Right lobe of liver (tissue), 6 donors: ENCODE measurements at regions not wholly inside any gene's neighbourhood (a gene's known extent, or its start where the extent isn't known, plus 50 kb on each side); places are given as distances from the start of the nearest gene placed in this dataset.

Experiments used
- ATAC-seq, 4 donors: fragments of 200-7000 bp; cut with Tn5 transposase; one replicate each; pipeline ENCODE4 v1.9.1; 2020; ENCODE audit warnings: mild to moderate bottlenecking in 4 of 4, moderate library complexity in 4 of 4
- DNase-seq, 3 donors: peaks; one replicate each; pipeline ENCODE4 v3.0.0-alpha.2; 2020
- H3K27ac ChIP-seq, 3 donors: fragments of 200-600 bp; one replicate each; pipeline ENCODE4 v1.8.0; 2022
- H3K27me3 ChIP-seq, 2 donors: fragments of 200-600 bp; one replicate each; pipeline ENCODE4 v1.8.0; 2022
- H3K36me3 ChIP-seq, 4 donors: fragments of 200-600 bp; sonication (generic) in 1 of 4; one replicate each; pipeline versions ENCODE4 v1.5.1 to v1.8.0; 2017 to 2022; ENCODE audit warnings: control low read depth in 1 of 4
- H3K4me1 ChIP-seq, 4 donors: fragments of 200-600 bp; sonication (generic) in 1 of 4; one replicate each; pipeline versions ENCODE4 v1.5.1 to v1.8.0; 2017 to 2022; ENCODE audit warnings: control low read depth in 1 of 4
- H3K4me3 ChIP-seq, 3 donors: fragments of 200-600 bp; one replicate each; pipeline ENCODE4 v1.8.0; 2022
- H3K9me3 ChIP-seq, 4 donors: fragments of 200-600 bp; sonication (generic) in 1 of 4; one replicate each; pipeline versions ENCODE4 v1.5.1 to v1.8.0; 2017 to 2022; ENCODE audit warnings: control low read depth in 1 of 4
- CTCF ChIP-seq, 4 donors: fragments of 200-600 bp in 3 of 4; fragments of 450-650 bp in 1 of 4; IDR thresholded peaks; one replicate each; pipeline versions ENCODE4 v1.5.1 to v1.8.0; 2016 to 2022; ENCODE audit warnings: antibody characterized with exemption in 4 of 4, mild to moderate bottlenecking in 2 of 4
- POLR2A ChIP-seq: fragments of 450-650 bp; IDR thresholded peaks from one replicate; pipeline ENCODE4 v1.6.1; 2017; ENCODE audit warnings: antibody characterized with exemption, mild to moderate bottlenecking
- WGBS: methylation state at CpG from one replicate; pipeline ENCODE4 v1.1.6; 2018; ENCODE audit warnings: low coverage, low lambda C conversion rate; ENCODE audit not compliant: insufficient coverage; ENCODE audit errors: missing lambda C conversion rate; 5-methylcytosine and 5-hydroxymethylcytosine counted together
- intact Hi-C, 2 donors: fragments of 100-400 bp; cut with DNase I; formaldehyde crosslinking; loops; one replicate each; pipeline versions ENCODE4 v1.11.2 to v1.14.1; 2022
- donor health status: DM: no; HTN: yes; CAD: no.
- donor health status: DM: no; HTN: no; CAD: no.
- donor health status: DM: no; HTN: no; CAD: no.
- donor health status: DM: no; HTN: yes; CAD: no.
- donor health status: DM: no; HTN: yes; CAD: no.

- TF ChIP-seq CTCF (IDR thresholded peaks at IDR 0.05) (no peak), POLR2A (no peak)
- H3K9me3 ChIP-seq, result no peaks in the 10 kb centered on the region
- DNase-seq (no peak), ATAC-seq (no peak)
- H3K4me3 ChIP-seq, result no peak overlapping the region
- no peaks in the 10 kb centered on the region for H3K4me1 ChIP-seq
- 94% methylated on average over 3 of the region's 6 CpGs for WGBS
- intact Hi-C loops, result no loop called here
- H3K27me3 ChIP-seq, result no peaks in the 10 kb centered on the region
- H3K36me3 ChIP-seq, result no peaks in the 10 kb centered on the region
- no peak overlapping the region for H3K27ac ChIP-seq
Observed at GRCh38 chr2:64341461-64341860, 112.5 kb upstream of the LGALSL start.

- Histone ChIP-seq H3K36me3 (no peaks in the 10 kb centered on the region), H3K27ac (no peak overlapping the region), H3K9me3 (no peaks in the 10 kb centered on the region), H3K4me3 (no peak overlapping the region), H3K4me1 (no peaks in the 10 kb centered on the region), H3K27me3 (no peaks in the 10 kb centered on the region)
- no peak for DNase-seq
- WGBS, result 73% methylated on average over 5 of the region's 6 CpGs
- TF ChIP-seq POLR2A (no peak), CTCF (IDR thresholded peaks at IDR 0.05) (no peak)
- intact Hi-C loops, result no loop called here
- no peak for ATAC-seq
Observed at GRCh38 chr2:64342195-64343099, 111.5 kb upstream of the LGALSL start.

- Histone ChIP-seq H3K27ac (no peak overlapping the region), H3K4me1 (no peaks in the 10 kb centered on the region), H3K36me3 (no peaks in the 10 kb centered on the region), H3K27me3 (no peaks in the 10 kb centered on the region), H3K9me3 (no peaks in the 10 kb centered on the region), H3K4me3 (no peak overlapping the region)
- TF ChIP-seq CTCF (IDR thresholded peaks at IDR 0.05) (no peak), POLR2A (no peak)
- ATAC-seq (peak in 1 of 4 donors; percentile 34), DNase-seq (no peak)
- WGBS, result 0% methylated on average over 1 of the region's 1 CpG
- intact Hi-C loops, result no loop called here
Observed at GRCh38 chr2:64344999-64345576, 108.9 kb upstream of the LGALSL start.

GRCh38 chr2:64345998-64346397, 108.0 kb upstream of the LGALSL start:
- Histone ChIP-seq H3K36me3 (no peaks in the 10 kb centered on the region), H3K27me3 (no peaks in the 10 kb centered on the region), H3K9me3 (no peaks in the 10 kb centered on the region), H3K4me3 (no peak overlapping the region), H3K4me1 (no peaks in the 10 kb centered on the region), H3K27ac (no peak overlapping the region)
- DNase-seq (no peak), ATAC-seq (no peak)
- intact Hi-C loops, result no loop called here
- 92% methylated on average over 2 of the region's 2 CpGs for WGBS
- TF ChIP-seq POLR2A, result no peak
- TF ChIP-seq CTCF (IDR thresholded peaks at IDR 0.05), result no peak
